ENCODE measurements at regions not wholly inside any gene's neighbourhood (a gene's known extent, or its start where the extent isn't known, plus 50 kb on each side); places are given as distances from the start of the nearest gene placed in this dataset.
"Not testable (repeated sequence)": the region's sequence is repeated elsewhere in the genome, so short reads cannot be mapped to it uniquely, and the experiment has no call there.

DNA sequence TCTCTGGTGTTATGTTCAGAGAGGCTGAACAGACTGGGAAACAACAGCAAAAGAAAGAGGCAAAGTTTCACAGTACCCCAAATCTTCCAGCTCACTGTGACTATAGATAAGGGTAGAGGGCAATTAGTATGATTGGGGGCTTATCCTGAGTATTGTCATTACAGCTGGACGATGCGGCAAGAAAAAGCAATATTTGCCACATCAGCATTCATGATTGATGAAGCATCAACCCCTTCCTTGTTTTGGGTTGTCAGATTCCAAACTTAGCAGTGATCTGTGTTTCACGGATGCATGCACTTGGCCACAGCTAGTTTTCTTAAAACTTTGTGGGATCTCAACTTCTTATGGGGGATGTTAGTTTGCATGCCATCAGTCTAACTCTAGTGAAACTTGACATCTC, 348.8 kb upstream of the SLITRK5 start:
- in situ Hi-C loops (cut with MboI; ENCODE audit: low sequenced_read_pairs, unreplicated experiment), result no loop called here
- TF ChIP-seq CTCF (IDR thresholded peaks at IDR 0.05; ENCODE audit: borderline replicate concordance, control extremely low read depth, extremely low read depth, insufficient read depth, missing control alignments), result no peak
- no peak for DNase-seq (ENCODE audit: low spot score)

DNA sequence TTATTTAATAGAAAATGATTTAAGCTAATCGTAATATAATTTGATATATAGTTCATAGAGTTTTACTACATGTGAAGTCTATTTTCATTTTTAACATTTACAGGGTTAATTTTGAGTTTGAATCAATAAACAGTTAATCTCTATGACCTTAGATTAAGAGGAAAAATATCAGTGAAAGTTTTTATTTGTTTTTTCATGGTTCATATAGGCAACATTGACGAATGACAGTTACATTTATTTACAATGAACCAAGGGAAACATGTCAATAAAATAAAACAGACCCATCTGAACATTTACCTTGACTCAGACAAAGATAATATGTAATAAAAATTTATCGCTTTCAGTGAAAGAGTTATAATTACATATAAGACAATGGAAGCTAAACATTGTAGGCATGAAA, 346.6 kb upstream of the SLITRK5 start:
- DNase-seq (ENCODE audit: low spot score), result no peak
- no peak for TF ChIP-seq CTCF (IDR thresholded peaks at IDR 0.05; ENCODE audit: borderline replicate concordance, control extremely low read depth, extremely low read depth, insufficient read depth, missing control alignments)
- in situ Hi-C loops (cut with MboI; ENCODE audit: low sequenced_read_pairs, unreplicated experiment), result no loop called here

DNA sequence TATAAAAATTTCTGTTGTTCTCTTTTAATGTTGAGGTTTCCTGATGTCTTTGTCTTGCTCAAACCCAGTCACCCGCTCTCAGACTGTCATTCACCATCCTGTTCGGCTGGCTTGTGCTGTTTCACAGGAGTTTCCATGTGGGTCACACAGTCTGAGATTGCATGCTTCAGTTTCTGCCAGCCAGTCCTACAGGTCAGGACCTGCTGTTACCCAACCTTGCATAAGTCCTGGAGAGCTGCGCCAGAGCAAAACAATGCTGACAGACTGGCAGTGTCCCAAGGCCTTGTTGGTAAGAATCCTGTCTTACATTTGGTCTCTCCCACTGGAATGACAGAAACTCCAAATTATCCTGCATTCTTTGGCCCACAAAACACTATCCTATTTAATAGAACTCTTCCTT, 340.0 kb upstream of the SLITRK5 start:
- in situ Hi-C loops (cut with MboI; ENCODE audit: low sequenced_read_pairs, unreplicated experiment), result no loop called here
- no peak for TF ChIP-seq CTCF (IDR thresholded peaks at IDR 0.05; ENCODE audit: borderline replicate concordance, control extremely low read depth, extremely low read depth, insufficient read depth, missing control alignments)
- DNase-seq (ENCODE audit: low spot score), result no peak

DNA sequence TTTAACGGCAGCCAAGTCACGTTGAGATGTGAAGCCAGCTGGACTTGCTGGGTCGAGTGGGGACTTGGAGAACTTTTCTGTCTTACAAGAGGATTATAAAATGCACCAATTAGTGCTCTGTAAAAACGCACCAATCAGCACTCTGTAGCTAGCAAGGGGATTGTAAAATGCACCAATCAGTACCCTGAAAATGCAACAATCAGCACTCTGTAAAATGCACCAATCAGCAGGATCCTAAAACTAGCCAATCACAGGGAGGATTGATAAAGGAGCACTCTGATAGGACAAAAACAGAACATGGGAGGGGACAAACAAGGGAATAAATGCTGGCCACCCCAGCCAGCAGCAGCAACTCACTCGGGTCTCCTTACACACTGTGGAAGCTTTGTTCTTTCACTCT, 337.6 kb upstream of the SLITRK5 start:
- in situ Hi-C loops (cut with MboI; ENCODE audit: low sequenced_read_pairs, unreplicated experiment), result no loop called here
- no peak for TF ChIP-seq CTCF (IDR thresholded peaks at IDR 0.05; ENCODE audit: borderline replicate concordance, control extremely low read depth, extremely low read depth, insufficient read depth, missing control alignments)
- DNase-seq (ENCODE audit: low spot score), result no peak

DNA sequence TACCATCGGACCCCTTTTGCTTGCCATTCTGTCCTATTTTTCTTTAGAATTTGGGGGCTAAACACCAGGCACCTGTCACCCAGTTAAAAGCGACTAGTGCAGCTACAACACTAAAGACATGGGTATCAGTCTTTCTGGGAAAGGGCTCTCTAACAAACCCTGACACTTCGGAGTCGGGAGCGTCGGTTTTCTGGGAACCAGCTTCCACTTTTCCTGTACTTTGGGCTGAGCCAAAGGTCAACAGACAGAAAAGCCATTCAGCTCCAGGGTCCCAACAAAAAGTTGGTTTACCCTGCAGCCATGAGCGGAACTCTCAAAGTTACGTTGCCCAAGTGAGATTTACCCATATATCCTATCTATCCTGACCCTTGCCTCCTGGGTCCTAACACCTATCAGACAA, 337.0 kb upstream of the SLITRK5 start:
- in situ Hi-C loops (cut with MboI; ENCODE audit: low sequenced_read_pairs, unreplicated experiment), result no loop called here
- TF ChIP-seq CTCF (IDR thresholded peaks at IDR 0.05; ENCODE audit: borderline replicate concordance, control extremely low read depth, extremely low read depth, insufficient read depth, missing control alignments), result no peak
- no peak for DNase-seq (ENCODE audit: low spot score)

GRCh38 chr13:87336346-87336889, 334.8 kb upstream of the SLITRK5 start:
- DNase-seq (ENCODE audit: low spot score); in situ Hi-C loops (cut with MboI; ENCODE audit: low sequenced_read_pairs, unreplicated experiment): not testable (repeated sequence)

DNA sequence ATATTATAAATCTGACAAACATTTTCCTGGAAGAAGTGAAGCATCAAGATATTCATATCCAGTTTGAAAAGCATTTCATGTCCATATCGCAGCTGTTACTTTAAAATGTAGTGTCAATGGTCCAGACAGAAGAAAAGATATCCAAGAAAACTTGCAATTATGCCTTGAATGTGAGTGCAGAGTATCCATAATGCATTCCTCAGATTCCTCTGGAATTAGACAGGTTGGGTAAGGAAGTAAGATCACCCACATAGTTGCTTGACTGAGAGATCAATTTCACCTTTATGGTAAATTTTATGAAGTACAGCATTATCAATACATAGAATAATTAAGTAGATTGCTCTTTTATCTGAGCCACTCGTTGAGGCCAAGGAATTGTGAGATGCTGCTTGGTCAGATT, 327.0 kb upstream of the SLITRK5 start:
- in situ Hi-C loops (cut with MboI; ENCODE audit: low sequenced_read_pairs, unreplicated experiment), result no loop called here
- TF ChIP-seq CTCF (IDR thresholded peaks at IDR 0.05; ENCODE audit: borderline replicate concordance, control extremely low read depth, extremely low read depth, insufficient read depth, missing control alignments), result no peak
- DNase-seq (ENCODE audit: low spot score), result no peak

Measured in GM13976 (cell line).